ENCODE measurements at regions not wholly inside any gene's neighbourhood (a gene's known extent, or its start where the extent isn't known, plus 50 kb on each side); places are given as distances from the start of the nearest gene placed in this dataset.

DNA sequence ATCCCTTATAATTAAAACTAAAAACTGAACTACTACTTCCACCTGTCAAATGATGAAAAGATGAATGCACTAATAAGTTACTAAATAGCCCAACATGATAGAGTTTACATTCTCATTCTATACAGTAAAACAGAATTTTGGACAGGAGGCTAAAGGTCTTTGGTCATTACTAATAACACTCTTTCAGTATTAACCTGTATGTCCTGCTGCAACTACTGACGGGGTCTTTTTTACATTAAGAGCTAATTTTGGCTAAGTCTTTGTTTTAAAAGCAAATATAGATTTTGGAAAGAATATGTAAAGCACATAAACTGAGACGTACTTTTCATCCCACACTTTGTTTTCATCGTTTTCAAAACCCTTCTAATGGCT lies 175.4 kb upstream of the CDKN3 start:
- TF ChIP-seq POLR2A (IDR thresholded peaks at IDR 0.05; ENCODE audit: low read depth) (no peak), POLR2AphosphoS5 (IDR thresholded peaks at IDR 0.05) (no peak), EP300 (IDR thresholded peaks at IDR 0.05) (no peak)
- TF ChIP-seq, protein P1, sequence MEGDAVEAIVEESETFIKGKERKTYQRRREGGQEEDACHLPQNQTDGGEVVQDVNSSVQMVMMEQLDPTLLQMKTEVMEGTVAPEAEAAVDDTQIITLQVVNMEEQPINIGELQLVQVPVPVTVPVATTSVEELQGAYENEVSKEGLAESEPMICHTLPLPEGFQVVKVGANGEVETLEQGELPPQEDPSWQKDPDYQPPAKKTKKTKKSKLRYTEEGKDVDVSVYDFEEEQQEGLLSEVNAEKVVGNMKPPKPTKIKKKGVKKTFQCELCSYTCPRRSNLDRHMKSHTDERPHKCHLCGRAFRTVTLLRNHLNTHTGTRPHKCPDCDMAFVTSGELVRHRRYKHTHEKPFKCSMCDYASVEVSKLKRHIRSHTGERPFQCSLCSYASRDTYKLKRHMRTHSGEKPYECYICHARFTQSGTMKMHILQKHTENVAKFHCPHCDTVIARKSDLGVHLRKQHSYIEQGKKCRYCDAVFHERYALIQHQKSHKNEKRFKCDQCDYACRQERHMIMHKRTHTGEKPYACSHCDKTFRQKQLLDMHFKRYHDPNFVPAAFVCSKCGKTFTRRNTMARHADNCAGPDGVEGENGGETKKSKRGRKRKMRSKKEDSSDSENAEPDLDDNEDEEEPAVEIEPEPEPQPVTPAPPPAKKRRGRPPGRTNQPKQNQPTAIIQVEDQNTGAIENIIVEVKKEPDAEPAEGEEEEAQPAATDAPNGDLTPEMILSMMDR (IDR thresholded peaks at IDR 0.05): no peak

Data from esophagus muscularis mucosa (tissue), 4 donors.